Stimulated activated CD4-positive, alpha-beta T cell treated with anti-CD3 and anti-CD28 coated beads, Interleukin-4, amount 100 ng/mL, for 24 hours (primary cell): ENCODE measurements at regions not wholly inside any gene's neighbourhood (a gene's known extent, or its start where the extent isn't known, plus 50 kb on each side); places are given as distances from the start of the nearest gene placed in this dataset.
"Not testable (repeated sequence)": the region's sequence is repeated elsewhere in the genome, so short reads cannot be mapped to it uniquely, and the experiment has no call there.

Source experiments
- DNase-seq: peaks from one replicate; pipeline ENCODE4 v3.0.0-alpha.2; 2020

GRCh38 chr9:81320909-81321482, 368.4 kb downstream of the TLE1 start:
- DNase-seq = no peak

GRCh38 chr9:81318571-81318970, 370.8 kb downstream of the TLE1 start:
- DNase-seq = no peak

GRCh38 chr9:81317939-81318338, 371.4 kb downstream of the TLE1 start:
- no peak for DNase-seq

- DNase-seq = no peak
Measured at GRCh38 chr9:81317223-81317622, 372.1 kb downstream of the TLE1 start.

- DNase-seq = no peak
Measured at GRCh38 chr9:81314490-81314889, 374.9 kb downstream of the TLE1 start.

GRCh38 chr9:81313877-81314276, 375.5 kb downstream of the TLE1 start:
- no peak for DNase-seq

- DNase-seq = no peak
Measured at GRCh38 chr9:81312346-81312745, 377.0 kb downstream of the TLE1 start.

- no peak for DNase-seq
Measured at GRCh38 chr9:81308404-81308803, 380.9 kb downstream of the TLE1 start.

- DNase-seq = not testable (repeated sequence)
Measured at GRCh38 chr9:81307791-81308190, 381.6 kb downstream of the TLE1 start.

GRCh38 chr9:81305561-81306182, 383.7 kb downstream of the TLE1 start:
- no peak for DNase-seq

GRCh38 chr9:81303658-81304057, 385.7 kb downstream of the TLE1 start:
- no peak for DNase-seq

- no peak for DNase-seq
Measured at GRCh38 chr9:81293651-81294050, 395.7 kb downstream of the TLE1 start.

- DNase-seq = no peak
Measured at GRCh38 chr9:81292056-81292805, 397.1 kb downstream of the TLE1 start.

- DNase-seq = no peak
Measured at GRCh38 chr9:81289622-81290021, 399.7 kb downstream of the TLE1 start.

GRCh38 chr9:81268048-81268447, 421.3 kb downstream of the TLE1 start:
- no peak for DNase-seq

- DNase-seq = no peak
Measured at GRCh38 chr9:81266674-81267073, 422.7 kb downstream of the TLE1 start.

- no peak for DNase-seq
Measured at GRCh38 chr9:81266086-81266485, 423.3 kb downstream of the TLE1 start.

GRCh38 chr9:81264516-81264915, 424.8 kb downstream of the TLE1 start:
- no peak for DNase-seq

- DNase-seq = no peak
Measured at GRCh38 chr9:81259896-81260295, 429.5 kb downstream of the TLE1 start.

- no peak for DNase-seq
Measured at GRCh38 chr9:81256368-81256767, 433.0 kb downstream of the TLE1 start.

- DNase-seq = no peak
Measured at GRCh38 chr9:81250606-81251005, 438.7 kb downstream of the TLE1 start.

GRCh38 chr9:81250041-81250440, 439.3 kb downstream of the TLE1 start:
- no peak for DNase-seq

- no peak for DNase-seq
Measured at GRCh38 chr9:81245254-81245956, 443.9 kb downstream of the TLE1 start.

- no peak for DNase-seq
Measured at GRCh38 chr9:81244631-81245030, 444.7 kb downstream of the TLE1 start.
